GM19468 (cell line): ENCODE measurements at regions not wholly inside any gene's neighbourhood (a gene's known extent, or its start where the extent isn't known, plus 50 kb on each side); places are given as distances from the start of the nearest gene placed in this dataset.
"Not testable (repeated sequence)": the region's sequence is repeated elsewhere in the genome, so short reads cannot be mapped to it uniquely, and the experiment has no call there.

ENCODE experiments used
- ATAC-seq: cut with Tn5 transposase; IDR thresholded peaks from one replicate; pipeline ENCODE4 v1.9.1; 2021; ENCODE audit warnings: mild to moderate bottlenecking, moderate library complexity, moderate number of reproducible peaks; ENCODE audit not compliant: unreplicated experiment; ENCODE audit errors: extremely low read depth

DNA sequence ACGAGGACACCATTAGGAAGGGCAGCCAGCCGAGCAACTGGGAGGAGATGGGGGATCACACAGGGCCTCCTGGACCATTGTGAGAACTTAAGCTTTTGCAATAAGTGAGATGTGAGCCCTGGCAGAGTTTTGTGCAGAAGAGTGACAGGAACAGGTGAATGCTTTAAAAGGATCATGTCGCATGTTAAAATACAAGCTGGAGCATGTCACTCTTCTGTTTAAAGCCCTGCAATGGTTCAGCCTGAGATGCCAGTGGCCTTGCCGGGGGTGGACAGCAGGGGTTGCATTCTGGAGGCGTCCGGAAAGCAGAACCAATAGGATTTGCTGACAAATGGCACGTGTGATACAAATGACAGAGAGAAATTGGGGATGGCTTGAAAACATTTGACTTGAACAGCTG lies 137.5 kb upstream of the RFLNA start:
- ATAC-seq = no peak

DNA sequence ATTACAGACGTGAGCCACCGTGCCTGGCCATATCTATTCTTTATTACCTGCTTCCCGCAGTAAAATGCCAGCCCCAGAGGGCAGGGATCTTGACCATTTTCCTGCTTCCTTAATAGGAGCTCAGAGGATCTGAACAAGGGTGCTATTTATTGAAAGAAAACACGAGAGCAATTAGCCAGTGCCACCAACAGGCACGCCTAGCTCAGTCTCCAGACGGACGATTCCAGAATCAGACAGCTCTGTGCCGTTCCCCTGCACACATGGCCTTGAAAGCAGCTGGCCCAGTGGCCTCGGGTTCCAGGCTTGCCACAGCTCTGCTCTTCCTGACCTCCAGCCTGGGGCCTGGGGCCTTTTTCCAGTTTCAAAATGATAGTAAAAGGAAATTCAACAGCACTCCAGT lies 135.2 kb upstream of the RFLNA start:
- ATAC-seq = no peak

DNA sequence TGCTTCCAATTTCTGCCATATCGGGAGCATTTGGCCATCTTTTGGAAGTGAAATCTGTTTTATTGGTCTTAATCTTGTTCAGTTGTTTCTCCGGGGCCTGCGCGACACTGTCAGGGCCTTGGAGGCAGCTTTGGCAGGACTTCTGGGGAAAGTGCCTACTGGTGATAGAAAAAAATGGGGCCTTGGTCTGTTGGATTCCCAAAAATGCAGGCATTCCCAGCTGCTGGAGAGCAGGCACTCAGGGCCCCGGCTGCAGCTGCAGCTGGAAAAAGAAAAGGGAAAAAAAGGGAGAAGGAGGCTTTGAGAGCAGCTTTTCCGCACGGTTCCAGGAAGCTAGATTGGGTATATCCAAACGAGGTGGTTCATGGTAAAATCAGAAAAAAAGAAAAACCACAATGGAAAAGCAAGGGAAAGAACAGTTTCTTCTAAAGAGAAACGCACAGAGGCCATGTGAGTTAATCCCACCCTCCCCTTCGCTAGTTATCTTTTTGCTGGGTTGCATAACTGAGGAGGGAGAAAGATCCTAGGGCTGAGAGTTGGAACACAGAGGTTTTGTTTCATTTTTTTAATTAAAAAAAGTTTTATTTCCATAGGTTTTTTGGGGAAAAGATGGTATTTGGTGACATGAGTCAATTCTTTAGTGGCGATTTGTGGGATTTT lies 134.7 kb upstream of the RFLNA start:
- no peak for ATAC-seq

DNA sequence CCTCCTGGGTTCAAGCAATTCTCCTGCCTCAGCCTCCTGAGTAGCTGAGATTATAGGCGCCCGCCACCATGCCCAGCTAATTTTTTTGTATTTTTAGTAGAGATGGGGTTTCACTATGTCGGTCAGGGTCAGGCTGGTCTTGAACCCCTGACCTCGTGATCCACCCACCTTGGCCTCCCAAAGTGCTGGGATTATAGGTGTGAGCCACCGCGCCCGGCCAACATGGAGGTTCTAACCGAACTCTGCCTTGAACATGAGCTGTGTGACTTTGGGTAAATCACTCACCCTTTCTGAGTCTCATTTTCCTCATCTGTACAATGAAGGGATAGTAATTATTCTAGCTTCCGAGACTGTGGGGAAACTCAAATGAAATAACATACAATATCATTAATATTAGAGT lies 133.5 kb upstream of the RFLNA start:
- not testable (repeated sequence) for ATAC-seq

DNA sequence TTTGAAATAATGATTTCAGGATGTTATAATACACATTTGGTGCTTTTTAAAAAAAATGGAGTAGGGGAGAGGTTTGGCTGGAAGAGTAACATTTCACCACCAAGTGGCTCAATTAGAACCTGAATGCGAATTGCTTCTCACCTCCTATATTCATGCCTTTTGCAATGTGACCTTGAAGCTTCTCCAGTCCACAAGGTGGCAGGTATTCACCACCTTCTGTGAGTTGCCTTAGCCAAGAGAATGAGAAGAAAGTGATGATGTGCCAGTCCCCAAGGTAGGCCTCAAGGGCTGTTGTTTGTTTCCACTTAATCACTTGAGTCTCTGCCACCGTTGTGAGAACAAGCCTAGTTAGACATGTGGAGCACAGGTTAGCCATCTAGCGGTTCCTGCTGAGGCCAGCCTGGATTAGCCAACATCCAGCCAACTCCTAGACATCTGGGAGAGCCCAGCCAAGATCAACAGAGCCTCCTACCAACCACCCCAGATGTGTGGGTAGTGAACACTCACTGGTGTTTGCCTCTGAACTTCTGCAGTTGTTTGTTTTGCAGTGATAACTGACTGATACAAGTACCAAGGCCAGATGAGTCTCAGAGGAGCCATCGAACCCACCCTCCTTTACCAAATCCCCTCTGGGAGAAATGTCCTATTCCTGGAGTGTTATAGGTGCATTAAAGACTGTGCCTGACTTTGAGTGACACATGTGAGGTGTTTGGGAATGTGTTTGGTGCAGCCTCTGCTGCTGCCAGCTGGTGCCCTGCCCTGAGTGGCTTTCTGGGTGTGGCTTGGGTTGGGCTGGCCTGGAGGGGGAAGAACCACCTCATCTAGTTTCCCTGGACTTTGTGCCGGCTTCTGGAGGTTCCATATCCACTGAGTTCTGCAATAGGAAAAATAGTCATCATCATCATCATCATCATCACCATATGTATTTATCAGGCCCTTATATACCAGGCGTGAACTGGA lies 132.5 kb upstream of the RFLNA start:
- no peak for ATAC-seq

DNA sequence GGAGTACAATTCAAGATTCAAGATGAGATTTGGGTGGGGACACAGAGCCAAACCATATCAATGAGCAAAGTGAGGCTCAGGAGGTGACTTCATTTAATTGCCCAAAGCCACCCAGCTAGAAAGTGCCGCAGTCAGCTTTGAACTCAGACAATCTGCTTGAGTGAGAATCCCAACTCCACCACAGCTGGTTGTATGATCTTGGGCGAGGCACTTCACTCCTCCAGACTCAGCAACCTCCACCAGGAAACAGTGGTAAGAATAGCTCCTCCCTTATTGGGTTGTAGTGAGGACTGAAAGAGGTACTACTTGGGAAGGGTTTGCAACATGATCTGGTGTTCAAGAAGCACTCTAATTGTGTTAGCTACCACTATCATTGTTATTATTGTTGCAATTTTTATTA lies 129.2 kb upstream of the RFLNA start:
- no peak for ATAC-seq

DNA sequence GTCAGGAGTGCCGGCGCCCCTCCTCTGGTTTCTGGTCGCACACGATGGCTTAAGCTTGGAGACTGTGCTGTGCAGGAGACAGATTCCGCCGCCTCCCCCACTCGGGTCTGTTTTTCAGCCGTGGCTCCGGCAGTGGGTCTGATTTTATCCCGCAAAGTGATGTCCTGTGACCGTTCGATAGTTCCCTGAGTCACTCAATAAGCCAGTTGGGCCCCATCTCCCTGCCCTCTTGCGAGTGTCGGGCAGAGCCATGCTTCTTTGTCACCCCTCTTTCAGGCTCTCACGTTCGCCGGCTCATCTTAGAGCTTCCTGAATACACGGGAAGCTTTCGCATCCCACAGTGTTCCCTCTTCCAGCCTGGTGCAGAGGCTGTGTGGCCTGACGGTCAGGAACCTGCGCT lies 127.8 kb upstream of the RFLNA start:
- no peak for ATAC-seq

DNA sequence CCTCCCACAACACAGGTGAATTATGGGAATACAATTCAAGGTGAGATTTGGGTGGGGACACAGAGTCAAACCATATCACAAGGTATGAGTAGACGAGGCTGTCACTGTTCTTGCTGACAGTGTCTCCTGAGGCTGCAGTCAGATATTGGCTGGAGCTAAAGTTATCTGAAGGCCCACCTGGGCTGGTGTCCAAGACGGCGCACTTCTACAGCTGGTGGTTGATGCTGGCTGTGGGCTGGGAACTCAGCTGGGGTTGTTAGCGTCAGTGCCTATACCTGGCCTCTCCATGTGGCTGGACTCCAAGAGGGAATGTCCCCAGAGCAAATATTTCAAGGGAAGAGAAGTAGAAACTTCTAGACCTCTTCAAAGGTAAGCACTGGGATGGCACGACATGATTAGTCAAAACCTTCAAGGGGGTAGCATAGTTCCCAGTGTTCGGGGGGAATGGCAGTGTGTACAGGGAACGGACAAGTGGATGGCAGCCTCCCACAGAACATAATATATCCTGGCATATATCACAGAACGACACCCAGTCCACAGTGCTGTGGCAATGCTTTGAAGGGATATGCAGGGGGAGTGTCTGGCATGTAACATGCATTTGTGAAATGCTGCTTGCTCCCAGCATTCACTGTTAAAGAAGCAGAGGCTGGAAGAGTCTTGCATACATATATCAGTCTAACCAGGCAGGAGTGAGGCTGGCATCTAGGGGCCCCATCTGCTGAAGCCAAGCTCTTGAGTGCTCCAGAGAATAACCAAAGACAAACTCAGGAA lies 126.7 kb upstream of the RFLNA start:
- no peak for ATAC-seq

DNA sequence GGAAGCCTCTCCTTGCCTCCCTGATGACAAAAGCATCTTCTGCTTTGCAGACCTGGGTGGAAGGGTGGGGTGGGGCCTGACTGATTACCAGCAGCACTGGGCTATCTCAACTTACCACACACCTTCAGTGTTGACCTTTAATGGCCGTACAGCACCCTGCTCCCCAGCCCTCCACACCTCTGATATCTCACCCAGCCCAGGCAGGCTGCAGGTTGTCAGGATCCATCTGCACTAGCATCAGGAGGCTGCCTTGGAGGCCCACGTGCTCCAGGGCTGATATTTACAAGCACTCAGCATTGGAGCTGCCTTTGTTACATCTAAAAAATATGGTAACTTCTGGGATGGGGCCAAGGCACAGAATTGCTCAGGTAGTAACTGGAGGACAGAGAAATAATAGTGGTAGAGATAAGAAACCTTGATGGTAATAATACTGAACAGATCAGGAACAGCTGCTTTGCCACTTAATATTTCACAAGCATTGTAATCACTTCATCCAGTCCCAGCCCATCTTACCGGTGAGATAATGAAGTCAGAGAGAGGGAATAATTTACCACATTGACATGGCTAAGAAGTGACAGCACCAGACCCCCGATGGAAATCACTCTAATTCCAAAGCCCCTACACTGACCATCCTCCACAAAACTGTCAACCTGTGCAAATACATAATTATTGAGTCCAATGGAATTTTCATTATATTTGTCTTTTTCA lies 125.2 kb upstream of the RFLNA start:
- ATAC-seq = no peak

DNA sequence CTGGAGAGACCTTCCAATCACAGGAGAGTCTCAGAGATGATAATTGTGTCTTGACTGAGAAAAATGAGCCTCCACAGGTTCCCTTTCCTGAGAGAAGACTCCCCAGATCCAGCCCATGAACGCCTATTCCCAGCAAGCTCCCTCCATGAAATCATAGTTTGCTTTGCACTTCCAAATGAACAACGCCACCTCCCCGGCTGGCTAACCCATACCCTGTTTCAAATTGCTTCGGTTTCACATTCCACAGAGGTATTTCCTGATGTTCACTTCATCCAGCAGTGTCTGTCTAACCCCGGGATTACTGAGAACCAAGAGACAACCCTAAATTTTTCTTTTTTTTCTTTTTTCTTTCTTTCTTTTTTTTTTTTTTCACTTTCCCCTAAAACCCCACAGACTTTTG lies 124.1 kb upstream of the RFLNA start:
- ATAC-seq = no peak

DNA sequence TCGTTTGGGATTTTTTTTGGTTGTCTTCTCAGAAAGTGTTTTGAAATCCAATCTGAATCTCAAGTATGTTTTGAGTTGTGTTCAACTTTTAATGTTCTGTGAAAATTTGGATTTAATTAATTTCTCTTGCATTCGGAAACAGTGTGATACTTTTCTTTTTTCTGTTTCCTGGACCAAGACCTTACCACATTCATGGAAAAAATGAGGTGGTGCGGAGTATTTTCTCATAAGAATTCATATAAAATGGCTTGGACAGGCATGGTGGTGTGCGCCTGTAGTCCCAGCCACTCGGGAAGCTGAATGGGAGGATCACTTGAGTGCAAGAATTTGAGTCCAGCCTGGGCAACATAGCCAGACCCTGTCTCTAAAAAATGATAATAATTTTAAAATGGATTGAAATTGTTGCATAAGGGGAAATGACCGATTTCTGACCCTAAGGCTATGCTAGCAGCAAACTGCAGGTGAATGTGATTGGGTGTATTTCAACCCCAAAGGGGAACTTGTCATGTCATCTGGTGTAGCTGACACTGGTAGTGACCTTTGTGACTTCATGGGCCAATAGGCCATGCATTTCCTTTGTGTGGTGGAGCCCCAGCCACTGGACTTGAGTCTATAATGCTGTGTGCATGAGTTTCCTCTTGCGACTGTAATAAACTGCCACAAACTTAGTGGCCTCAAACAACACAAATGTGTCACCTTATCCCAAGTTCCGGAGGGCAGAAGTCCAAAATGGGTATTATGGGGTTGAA lies 123.5 kb upstream of the RFLNA start:
- no peak for ATAC-seq

DNA sequence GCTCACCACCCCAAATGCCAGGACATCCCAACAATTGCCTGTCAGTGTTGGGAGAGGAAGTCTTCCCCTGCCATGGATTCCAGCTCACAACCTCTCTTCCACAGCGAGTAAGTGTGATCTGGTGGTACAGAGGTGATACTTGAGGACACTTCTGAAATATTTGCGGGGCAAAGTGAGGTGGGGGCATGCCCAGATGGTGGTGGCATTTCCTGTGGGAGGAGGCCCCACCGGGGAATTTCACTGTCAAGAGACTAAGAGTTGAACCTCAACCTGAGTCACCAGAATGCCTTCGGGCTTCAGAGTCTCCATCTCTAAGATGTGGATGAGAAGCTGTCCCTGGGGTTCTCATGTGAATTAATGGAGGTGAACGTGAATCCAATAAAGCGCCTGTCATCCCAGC lies 122.3 kb upstream of the RFLNA start:
- no peak for ATAC-seq

DNA sequence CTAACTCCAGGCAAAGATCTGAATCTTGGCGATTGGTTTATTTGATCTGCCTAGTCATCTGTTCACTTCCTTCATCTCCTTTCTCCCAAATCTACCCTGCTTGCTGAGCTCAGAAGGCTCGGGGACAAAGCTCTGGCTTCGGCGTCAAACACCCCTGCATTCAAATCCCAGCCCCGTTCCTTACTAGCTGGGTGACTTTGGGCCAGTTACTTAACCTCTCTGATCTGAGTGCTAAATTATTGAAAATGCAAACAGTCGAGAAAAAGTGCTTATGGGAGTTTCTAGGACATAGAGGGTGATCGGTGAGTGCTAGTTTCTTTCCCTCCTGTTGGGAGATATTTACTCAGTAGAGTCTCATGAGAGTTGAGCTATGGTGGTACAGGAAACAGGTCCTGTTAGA lies 121.2 kb upstream of the RFLNA start:
- ATAC-seq = no peak

DNA sequence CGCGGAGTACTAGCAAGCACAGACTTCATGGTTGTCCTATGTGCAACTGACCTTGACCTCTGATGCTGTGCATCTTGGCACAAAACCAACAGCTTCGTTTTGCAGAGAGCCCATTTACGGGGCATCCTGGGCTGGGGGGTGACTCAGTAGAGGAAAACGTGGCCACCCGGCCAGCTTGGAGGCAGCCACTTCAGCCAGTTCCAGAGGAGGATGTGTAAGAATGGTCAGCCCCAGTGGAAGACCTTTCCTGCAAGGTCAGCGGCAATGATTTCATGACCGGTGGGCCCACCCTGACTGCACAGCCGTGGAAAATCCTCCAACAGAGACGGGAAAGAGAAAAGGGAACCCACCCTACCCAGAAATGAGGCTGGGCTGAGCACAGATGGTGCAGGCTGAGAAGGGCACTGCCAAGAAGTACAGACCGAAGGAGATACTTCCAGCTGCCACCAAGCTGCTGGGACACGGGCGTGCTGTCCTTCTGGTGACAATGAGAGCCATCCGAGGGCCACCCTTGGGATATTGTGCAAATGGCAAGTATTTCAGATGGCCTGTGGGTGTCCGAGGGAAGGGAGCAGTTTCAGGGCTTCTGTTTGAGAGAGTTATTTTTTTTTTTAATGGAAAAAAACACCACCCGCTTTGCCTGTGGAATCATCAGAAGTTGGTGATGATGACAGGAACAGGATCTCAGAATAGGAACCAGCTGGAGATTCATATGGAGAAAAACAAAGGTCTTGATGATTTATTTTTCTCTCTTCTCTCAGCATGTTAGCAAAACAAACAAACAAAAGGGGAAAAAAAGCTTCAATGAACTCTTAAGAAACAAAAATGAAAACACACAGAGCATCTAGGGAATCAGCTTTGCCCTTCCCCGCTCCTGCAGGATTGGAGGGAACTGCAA lies 120.2 kb upstream of the RFLNA start:
- ATAC-seq = no peak

DNA sequence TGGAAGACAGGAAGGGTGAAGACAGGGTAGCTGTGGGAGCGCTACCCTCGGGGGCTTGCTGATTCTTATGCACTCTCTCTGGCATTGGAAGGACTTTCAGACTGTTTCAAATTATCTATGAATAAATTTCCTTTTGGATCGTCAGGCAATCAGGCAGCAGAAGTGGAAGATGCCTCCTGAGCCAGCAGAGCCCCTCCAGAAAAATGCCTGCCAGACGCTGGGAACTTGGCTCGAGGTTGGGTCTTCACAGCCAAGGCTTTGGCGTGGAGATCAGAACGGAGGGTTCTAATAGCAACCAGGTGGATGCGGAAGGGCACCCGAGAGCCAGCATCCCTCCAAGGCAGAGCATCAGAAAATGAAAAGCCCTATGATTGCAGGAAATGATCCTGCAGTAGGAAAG lies 119.2 kb upstream of the RFLNA start:
- ATAC-seq = no peak

DNA sequence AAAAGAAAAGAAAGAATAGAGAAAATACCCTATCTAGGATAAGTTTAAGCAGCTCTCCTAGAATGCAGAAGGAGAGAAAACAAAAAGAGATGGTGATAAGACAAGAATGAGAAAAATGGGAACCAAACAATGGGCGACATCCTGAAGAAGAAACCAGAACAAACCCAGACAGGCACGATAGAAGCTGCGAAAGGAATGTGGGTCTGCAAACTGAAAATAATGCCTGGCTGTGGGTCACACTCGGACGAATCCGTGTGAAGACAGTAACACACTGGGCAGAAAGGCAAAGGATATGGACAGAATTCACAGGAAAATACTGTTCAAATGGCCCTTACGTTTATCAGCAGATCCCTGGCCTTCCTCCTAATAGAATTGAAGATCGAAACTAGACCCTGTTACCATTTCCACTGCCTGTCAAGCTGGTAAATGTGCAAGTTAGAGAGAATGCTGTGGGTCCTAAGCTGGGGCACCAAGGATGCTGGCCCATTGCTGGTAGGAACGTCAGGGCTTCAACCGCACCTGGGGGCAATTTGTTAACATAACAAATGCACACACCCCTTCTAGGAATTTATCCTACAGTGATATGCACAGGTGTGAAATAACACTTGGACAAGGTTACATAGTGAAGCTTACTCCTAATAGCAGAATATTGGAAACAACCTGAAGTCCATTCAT lies 117.5 kb upstream of the RFLNA start:
- ATAC-seq = no peak

DNA sequence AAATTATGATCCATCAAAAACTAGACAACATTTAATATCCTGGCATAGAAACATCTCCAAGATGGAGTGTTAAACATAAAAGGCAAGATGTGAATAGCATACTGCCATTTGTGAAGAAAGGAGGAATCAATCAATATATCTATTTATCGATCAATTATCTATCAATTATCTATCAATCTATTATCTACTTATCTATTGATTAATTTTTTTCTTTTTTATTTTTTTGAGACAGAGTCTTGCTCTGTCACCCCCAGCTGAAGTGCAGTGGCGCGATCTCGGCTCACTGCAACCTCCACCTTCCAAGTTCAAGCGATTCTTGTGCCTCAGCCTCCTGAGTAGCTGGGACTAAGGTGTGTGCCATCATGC lies 117.0 kb upstream of the RFLNA start:
- no peak for ATAC-seq

DNA sequence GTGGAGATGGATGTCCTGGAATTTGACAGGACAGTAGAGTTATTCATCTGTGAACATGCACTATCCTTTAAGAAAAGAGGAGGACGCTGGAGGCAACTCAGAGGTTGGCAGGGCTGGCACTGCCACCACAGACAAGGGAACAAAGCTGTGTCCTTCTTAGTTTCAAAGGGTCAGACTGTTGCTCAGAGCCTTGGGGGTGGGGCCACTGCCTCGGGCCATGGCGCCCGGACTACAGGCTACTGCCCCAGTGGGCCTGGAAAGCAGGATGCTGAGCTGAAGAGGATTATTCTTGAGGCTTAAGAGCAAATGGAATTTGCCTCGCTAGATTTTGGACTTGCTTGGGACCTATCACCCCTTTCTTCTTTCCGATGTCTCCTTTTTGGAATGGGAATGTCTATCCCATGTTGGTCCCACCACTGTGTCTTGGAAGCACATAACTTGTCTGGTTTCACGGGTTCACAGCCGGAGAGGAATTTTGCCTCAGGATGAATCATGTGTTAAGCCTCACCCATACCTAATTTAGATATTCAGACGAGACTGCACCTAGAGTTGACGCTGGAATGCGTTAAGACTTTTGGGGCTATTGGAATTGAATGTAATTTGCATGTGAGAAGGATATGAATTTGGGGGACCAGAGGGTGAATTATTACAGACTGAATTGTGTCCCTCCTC lies 114.8 kb upstream of the RFLNA start:
- no peak for ATAC-seq
